Brain microvascular endothelial cell (primary cell): ENCODE measurements at regions not wholly inside any gene's neighbourhood (a gene's known extent, or its start where the extent isn't known, plus 50 kb on each side); places are given as distances from the start of the nearest gene placed in this dataset.
A peak's percentile ranks its signal among the peaks of the same experiment; 100 is the strongest.

Experiments used
- DNase-seq: peaks from one replicate; pipeline ENCODE4 v3.0.0-alpha.2; 2020
- H3K27ac ChIP-seq: fragments of 250-450 bp; sonication (Bioruptor Pico); 2 replicates; pipeline ENCODE4 v1.5.1; 2020; ENCODE audit warnings: mild to moderate bottlenecking, moderate library complexity
- H3K27me3 ChIP-seq: fragments of 250-450 bp; sonication (Bioruptor Pico); replicated peaks from 2 replicates; pipeline ENCODE4 v1.5.1; 2020; ENCODE audit warnings: mild to moderate bottlenecking
- H3K36me3 ChIP-seq: fragments of 250-450 bp; sonication (Bioruptor Pico); replicated peaks from 2 replicates; pipeline ENCODE4 v1.5.1; 2020; ENCODE audit warnings: mild to moderate bottlenecking
- H3K4me3 ChIP-seq: 2 replicates; pipeline ENCODE4 v1.5.1; 2011; ENCODE audit warnings: low read depth, mild to moderate bottlenecking, control low read depth, low read length, moderate library complexity
- CTCF ChIP-seq: IDR thresholded peaks from 2 replicates; pipeline ENCODE4 v1.5.1; 2011; ENCODE audit warnings: low read depth, mild to moderate bottlenecking, moderate library complexity, low read length, control low read depth, inconsistent platforms; ENCODE audit errors: missing control alignments
- in situ Hi-C: cut with HindIII; loops from 2 replicates; pipeline ENCODE4 v1.10.0; 2017; ENCODE audit warnings: low sequenced_read_pairs, low pct_ligation_motif_present

GRCh38 chr15:95935852-95936251, 394.6 kb upstream of the NR2F2 start:
- in situ Hi-C loops: no loop called here
- no peak for TF ChIP-seq CTCF

GRCh38 chr15:95937128-95937528, 393.4 kb upstream of the NR2F2 start:
- Histone ChIP-seq H3K27ac (no peak overlapping the region), H3K4me3 (no peak overlapping the region), H3K27me3 (no peaks in the 10 kb centered on the region), H3K36me3 (no peaks in the 10 kb centered on the region)
- in situ Hi-C loops: no loop called here
- no peak for TF ChIP-seq CTCF
- DNase-seq: peak; percentile 12

More at GRCh38 chr15:95935852-95936251, 394.6 kb upstream of the NR2F2 start:
- Histone ChIP-seq H3K27me3 (no peaks in the 10 kb centered on the region), H3K27ac (no peak overlapping the region), H3K36me3 (no peaks in the 10 kb centered on the region), H3K4me3 (no peak overlapping the region)
- no peak for DNase-seq

GRCh38 chr15:95940431-95940985, 390.0 kb upstream of the NR2F2 start:
- H3K27ac ChIP-seq: no peak overlapping the region
- H3K4me3 ChIP-seq: no peak overlapping the region
- in situ Hi-C loops: no loop called here
- no peak for TF ChIP-seq CTCF
- no peaks in the 10 kb centered on the region for H3K36me3 ChIP-seq
- H3K27me3 ChIP-seq: no peaks in the 10 kb centered on the region
- DNase-seq: no peak

GRCh38 chr15:95944193-95944592, 386.3 kb upstream of the NR2F2 start:
- in situ Hi-C loops: no loop called here
- Histone ChIP-seq H3K36me3 (no peaks in the 10 kb centered on the region), H3K27me3 (no peaks in the 10 kb centered on the region), H3K4me3 (no peak overlapping the region), H3K27ac (no peak overlapping the region)
- DNase-seq: no peak
- TF ChIP-seq CTCF: no peak

- in situ Hi-C loops: no loop called here
- DNase-seq: no peak
- Histone ChIP-seq H3K27me3 (no peaks in the 10 kb centered on the region), H3K4me3 (no peak overlapping the region), H3K27ac (no peak overlapping the region), H3K36me3 (no peaks in the 10 kb centered on the region)
- TF ChIP-seq CTCF: no peak
These were observed 385.7 kb upstream of the NR2F2 start for GRCh38 chr15:95944661-95945255.

GRCh38 chr15:95946241-95946640, 384.3 kb upstream of the NR2F2 start:
- H3K27ac ChIP-seq: no peak overlapping the region
- no peaks in the 10 kb centered on the region for H3K27me3 ChIP-seq
- TF ChIP-seq CTCF: no peak
- H3K36me3 ChIP-seq: no peaks in the 10 kb centered on the region
- no peak overlapping the region for H3K4me3 ChIP-seq
- DNase-seq: no peak
- in situ Hi-C loops: no loop called here
